ENCODE measurements at regions not wholly inside any gene's neighbourhood (a gene's known extent, or its start where the extent isn't known, plus 50 kb on each side); places are given as distances from the start of the nearest gene placed in this dataset.
A peak's percentile ranks its signal among the peaks of the same experiment; 100 is the strongest.

GRCh38 chr15:87633525-87633924 is 623.0 kb downstream of the NTRK3 start:
- no peak for DNase-seq

GRCh38 chr15:87632364-87632763 is 624.2 kb downstream of the NTRK3 start:
- no peak for DNase-seq

GRCh38 chr15:87631775-87632174 is 624.8 kb downstream of the NTRK3 start:
- DNase-seq, result no peak

- no peak for DNase-seq
These were observed 625.4 kb downstream of the NTRK3 start for GRCh38 chr15:87631093-87631492.

GRCh38 chr15:87628311-87628710 is 628.2 kb downstream of the NTRK3 start:
- no peak for DNase-seq

GRCh38 chr15:87626860-87627259 is 629.7 kb downstream of the NTRK3 start:
- DNase-seq, result no peak

- DNase-seq, result no peak
These were observed 632.7 kb downstream of the NTRK3 start for GRCh38 chr15:87623832-87624231.

- DNase-seq, result no peak
These were observed 636.1 kb downstream of the NTRK3 start for GRCh38 chr15:87620393-87620792.

GRCh38 chr15:87619161-87619960 is 637.2 kb downstream of the NTRK3 start:
- DNase-seq, result no peak

- DNase-seq, result no peak
These were observed 638.3 kb downstream of the NTRK3 start for GRCh38 chr15:87618203-87618725.

- DNase-seq, result no peak
These were observed 641.8 kb downstream of the NTRK3 start for GRCh38 chr15:87614704-87615103.

- no peak for DNase-seq
These were observed 646.2 kb downstream of the NTRK3 start for GRCh38 chr15:87610366-87610765.

- DNase-seq, result no peak
These were observed 646.6 kb downstream of the NTRK3 start for GRCh38 chr15:87609894-87610293.

- no peak for DNase-seq
These were observed 647.1 kb downstream of the NTRK3 start for GRCh38 chr15:87609474-87609873.

GRCh38 chr15:87608238-87609028 is 648.1 kb downstream of the NTRK3 start:
- DNase-seq, result no peak

- no peak for DNase-seq
These were observed 649.6 kb downstream of the NTRK3 start for GRCh38 chr15:87606971-87607370.

GRCh38 chr15:87604857-87605446 is 651.6 kb downstream of the NTRK3 start:
- DNase-seq, result peak in 10 of 56 donors; percentile 2 to 42 (median 8)

GRCh38 chr15:87602371-87602770 is 654.2 kb downstream of the NTRK3 start:
- DNase-seq, result no peak

- no peak for DNase-seq
These were observed 656.9 kb downstream of the NTRK3 start for GRCh38 chr15:87599616-87600015.

GRCh38 chr15:87597346-87598052 is 659.0 kb downstream of the NTRK3 start:
- DNase-seq, result no peak

- DNase-seq, result no peak
These were observed 665.0 kb downstream of the NTRK3 start for GRCh38 chr15:87591582-87591981.

Data from amygdala (tissue), 56 donors.